Heart left ventricle (tissue), 16 donors: ENCODE measurements at regions not wholly inside any gene's neighbourhood (a gene's known extent, or its start where the extent isn't known, plus 50 kb on each side); places are given as distances from the start of the nearest gene placed in this dataset.

Experiments
- ATAC-seq, 4 donors: fragments of 200-7000 bp; cut with Tn5 transposase; one replicate each; pipeline ENCODE4 v1.9.1; 2020 to 2022; ENCODE audit warnings: moderate library complexity in 4 of 4, mild to moderate bottlenecking in 3 of 4, moderate number of reproducible peaks in 1 of 4
- DNase-seq, 5 donors: peaks; one replicate each; pipeline ENCODE4 v3.0.0-alpha.2; 2020
- H3K27ac ChIP-seq, 12 donors: fragments of 200-600 bp; sonication (generic) in 4 of 12; one replicate each; pipeline versions ENCODE4 v1.5.0 to v1.8.0; 2016 to 2022; ENCODE audit warnings: mild to moderate bottlenecking in 2 of 12
- H3K27me3 ChIP-seq, 9 donors: fragments of 200-600 bp; sonication (generic) in 2 of 9; one replicate each; pipeline versions ENCODE4 v1.5.1 to v1.8.0; 2016 to 2022; ENCODE audit warnings: mild to moderate bottlenecking in 3 of 9
- H3K36me3 ChIP-seq, 9 donors: fragments of 200-600 bp; sonication (generic) in 2 of 9; one replicate each; pipeline versions ENCODE4 v1.5.0 to v1.8.0; 2018 to 2022; ENCODE audit warnings: mild to moderate bottlenecking in 2 of 9
- H3K4me1 ChIP-seq, 12 donors: fragments of 200-600 bp; sonication (generic) in 4 of 12; one replicate each; pipeline versions ENCODE4 v1.5.0 to v1.8.0; 2016 to 2022; ENCODE audit warnings: mild to moderate bottlenecking in 3 of 12
- H3K4me3 ChIP-seq, 12 donors: fragments of 200-600 bp; sonication (generic) in 4 of 12; one replicate each; pipeline versions ENCODE4 v1.5.0 to v1.8.0; 2017 to 2022; ENCODE audit warnings: mild to moderate bottlenecking in 9 of 12, moderate library complexity in 4 of 12
- H3K9me3 ChIP-seq, 12 donors: fragments of 200-600 bp; sonication (generic) in 4 of 12; one replicate each; pipeline versions ENCODE4 v1.5.0 to v1.8.0; 2016 to 2022; ENCODE audit warnings: mild to moderate bottlenecking in 1 of 12
- CTCF ChIP-seq, 12 donors: fragments of 200-600 bp; sonication (generic) in 4 of 12; IDR thresholded peaks; one replicate each; pipeline versions ENCODE4 v1.5.0 to v1.8.0; 2018 to 2022; ENCODE audit warnings: antibody characterized with exemption in 12 of 12, mild to moderate bottlenecking in 5 of 12
- POLR2A ChIP-seq, 2 donors: fragments of 450-650 bp; IDR thresholded peaks; one replicate each; pipeline ENCODE4 v1.6.1; 2017; ENCODE audit warnings: antibody characterized with exemption in 2 of 2, mild to moderate bottlenecking in 2 of 2, moderate library complexity in 2 of 2
- WGBS, 4 donors: extraction: QIAGEN DNeasy Blood & Tissue Kit in 2 of 4; methylation state at CpG; one replicate each; pipeline versions ENCODE4 v1.1.5 to v1.1.7; 2013 to 2018; 5-methylcytosine and 5-hydroxymethylcytosine counted together
- intact Hi-C, 10 donors: fragments of 100-400 bp; cut with DNase I; formaldehyde crosslinking; loops; one replicate each; pipeline versions ENCODE4 v1.11.1 to v1.14.2; 2022
- donor health status: ischemic (EF 13 %, LVEDD 7.1; RV severe dilation, severe dysfunction).
- donor health status: healthy with polysubstance abuse.
- donor health status: DM: no; HTN: yes; CAD: no.
- donor health status: DM: no; HTN: no; CAD: no.
- donor health status: ischemic (EF 25% LVEDD 6.9; RV normal size, moderate dysfunction).
- donor health status: ischemic (EF 25% LVEDD 5.7; RV mildly dilated, moderate dysfunction).
- donor health status: healthy.
- donor health status: DM: yes; HTN: yes; CAD: no.
- donor health status: ischemic (EF 35%, LVEDD 5.7; RV mildly dilated, moderate dysfunction).
- donor health status: nonischemic (EF 11% LVEDD 7.7; RV severe dilation, severe dysfunction).
- donor health status: DM: yes; HTN: yes; CAD: no.
- donor health status: PGD.
- donor health status: ischemic (EF 29% LVEDD 5.4; RV normal size, mild dysfunction).
- donor health status: nonischemic (EF 23%, LVEDD 6.1; RV moderate dilation, normal function).

GRCh38 chr12:83960767-83961166 lies 951.8 kb downstream of the SLC6A15 start:
- TF ChIP-seq CTCF (IDR thresholded peaks at IDR 0.05) (no peak), POLR2A (IDR thresholded peaks at IDR 0.05) (no peak)
- ATAC-seq (no peak), DNase-seq (no peak)
- Histone ChIP-seq H3K27ac (no peak overlapping the region), H3K36me3 (no peaks in the 10 kb centered on the region), H3K9me3 (no peaks in the 10 kb centered on the region), H3K4me1 (no peaks in the 10 kb centered on the region), H3K4me3 (no peak overlapping the region), H3K27me3 (no peaks in the 10 kb centered on the region)
- intact Hi-C loops, result no loop called here
- 79 to 95% (median 90%) methylated on average over 1 of the region's 1 CpG for WGBS, 4 donors

GRCh38 chr12:83958997-83959396 lies 953.6 kb downstream of the SLC6A15 start:
- Histone ChIP-seq H3K36me3 (no peaks in the 10 kb centered on the region), H3K9me3 (no peaks in the 10 kb centered on the region), H3K4me1 (no peaks in the 10 kb centered on the region), H3K27ac (no peak overlapping the region), H3K27me3 (no peaks in the 10 kb centered on the region), H3K4me3 (no peak overlapping the region)
- DNase-seq, result no peak
- WGBS, 4 donors, result 61 to 71% (median 64%) methylated on average over 2 of the region's 2 CpGs
- no peak for ATAC-seq
- TF ChIP-seq CTCF (IDR thresholded peaks at IDR 0.05) (no peak), POLR2A (IDR thresholded peaks at IDR 0.05) (no peak)
- intact Hi-C loops, result no loop called here

GRCh38 chr12:83954956-83955601 lies 957.5 kb downstream of the SLC6A15 start:
- TF ChIP-seq CTCF (IDR thresholded peaks at IDR 0.05) (no peak), POLR2A (IDR thresholded peaks at IDR 0.05) (no peak)
- ATAC-seq (no peak), DNase-seq (no peak)
- Histone ChIP-seq H3K36me3 (no peaks in the 10 kb centered on the region), H3K4me3 (no peak overlapping the region), H3K9me3 (peaks cover 0 to 8% (median 0%) of the 10 kb centered on the region in 12 donors), H3K4me1 (no peaks in the 10 kb centered on the region), H3K27ac (no peak overlapping the region), H3K27me3 (no peaks in the 10 kb centered on the region)
- intact Hi-C loops, result no loop called here
- 63 to 76% (median 69%) methylated on average over 3 of the region's 3 CpGs for WGBS, 4 donors

- ATAC-seq, result no peak
- TF ChIP-seq CTCF (IDR thresholded peaks at IDR 0.05) (no peak), POLR2A (IDR thresholded peaks at IDR 0.05) (no peak)
- intact Hi-C loops, result no loop called here
- Histone ChIP-seq H3K27me3 (no peaks in the 10 kb centered on the region), H3K27ac (no peak overlapping the region), H3K9me3 (peaks cover 0 to 8% (median 0%) of the 10 kb centered on the region in 12 donors), H3K36me3 (no peaks in the 10 kb centered on the region), H3K4me3 (no peak overlapping the region), H3K4me1 (no peaks in the 10 kb centered on the region)
- no peak for DNase-seq
- 67 to 78% (median 74%) methylated on average over 2 of the region's 2 CpGs for WGBS, 4 donors
These were observed 958.4 kb downstream of the SLC6A15 start for GRCh38 chr12:83954071-83954789.
